HepG2 (cell line): ENCODE measurements at regions not wholly inside any gene's neighbourhood (a gene's known extent, or its start where the extent isn't known, plus 50 kb on each side); places are given as distances from the start of the nearest gene placed in this dataset.

Source experiments
- BORCS8-MEF2B ChIP-seq: sonication (generic); formaldehyde crosslinking; IDR thresholded peaks from 2 replicates; pipeline ENCODE4 v1.8.0; 2022; ENCODE audit warnings: mild to moderate bottlenecking, missing genetic modification reagents
- CREB1 ChIP-seq, 2 experiments: fragments of 450-650 bp in 1 of 2; IDR thresholded peaks; 2 replicates each; pipeline ENCODE4 v1.6.1; 2016 to 2017; ENCODE audit warnings: control low read depth in 1 of 2, mild to moderate bottlenecking in 1 of 2, missing compliant biosample characterization in 1 of 2, missing genetic modification characterization in 1 of 2
- CTCF ChIP-seq: sonication (generic); formaldehyde crosslinking; IDR thresholded peaks from 2 replicates; pipeline ENCODE4 v1.5.0; 2020; ENCODE audit warnings: mild to moderate bottlenecking, missing genetic modification reagents, moderate library complexity
- NKX3-1 ChIP-seq: sonication (generic); formaldehyde crosslinking; IDR thresholded peaks from 2 replicates; pipeline ENCODE4 v1.5.0; 2020; ENCODE audit warnings: missing genetic modification reagents
- RAD21 ChIP-seq: fragments of 450-650 bp; formaldehyde crosslinking; IDR thresholded peaks from 2 replicates; pipeline ENCODE4 v1.5.0; 2020; ENCODE audit warnings: mild to moderate bottlenecking
- SIN3A ChIP-seq: IDR thresholded peaks from 2 replicates; pipeline ENCODE4 v1.6.1; 2011; ENCODE audit warnings: low read depth, mild to moderate bottlenecking, control low read depth, low read length, borderline replicate concordance
- STAG1 ChIP-seq: sonication (generic); formaldehyde crosslinking; IDR thresholded peaks from 2 replicates; pipeline ENCODE4 v1.4.0; 2020; ENCODE audit warnings: missing genetic modification reagents
- SUZ12 ChIP-seq: fragments of 150-350 bp; IDR thresholded peaks from 2 replicates; pipeline ENCODE4 v1.6.1; 2014; ENCODE audit warnings: low read depth, low read length
- ZFX ChIP-seq: sonication (generic); formaldehyde crosslinking; IDR thresholded peaks from 2 replicates; pipeline ENCODE4 v1.4.0; 2020; ENCODE audit warnings: mild to moderate bottlenecking, low read depth, missing genetic modification reagents, moderate library complexity
- ZNF143 ChIP-seq: sonication (generic); formaldehyde crosslinking; IDR thresholded peaks from 2 replicates; pipeline ENCODE4 v1.4.0; 2020; ENCODE audit warnings: missing genetic modification reagents
- ZNF160 ChIP-seq: sonication (generic); formaldehyde crosslinking; IDR thresholded peaks from 2 replicates; pipeline ENCODE4 v1.8.0; 2022; ENCODE audit warnings: mild to moderate bottlenecking, inconsistent platforms, missing genetic modification reagents

- TF ChIP-seq ZNF143: no peak
- no peak for TF ChIP-seq ZNF160 (CRISPR knock-in tag)
- TF ChIP-seq CREB1 (IDR thresholded peaks at IDR 0.05): no peak
- TF ChIP-seq CREB1 (CRISPR knock-in tag; IDR thresholded peaks at IDR 0.05): no peak
- no peak for TF ChIP-seq RAD21 (CRISPR knock-in tag)
- TF ChIP-seq ZFX: no peak
- no peak for TF ChIP-seq SIN3A
- no peak for TF ChIP-seq CTCF (CRISPR knock-in tag)
- TF ChIP-seq SUZ12: no peak
- no peak for TF ChIP-seq BORCS8-MEF2B (CRISPR knock-in tag)
- no peak for TF ChIP-seq NKX3-1
- no peak for TF ChIP-seq STAG1 (CRISPR knock-in tag)
These were observed 98.4 kb downstream of the C1orf94 start for GRCh38 chr1:34275150-34275549.
